NB4 (cell line): ENCODE measurements at regions not wholly inside any gene's neighbourhood (a gene's known extent, or its start where the extent isn't known, plus 50 kb on each side); places are given as distances from the start of the nearest gene placed in this dataset.

Source experiments
- POLR2A ChIP-seq: IDR thresholded peaks from 2 replicates; pipeline ENCODE4 v1.6.1; 2011; ENCODE audit warnings: mild to moderate bottlenecking; ENCODE audit not compliant: insufficient read length; ENCODE audit errors: extremely low read depth
- TF ChIP-seq, protein P1 (sequence below): IDR thresholded peaks from one replicate; pipeline ENCODE4 v1.5.1; 2012; ENCODE audit warnings: low read depth, low read length

DNA sequence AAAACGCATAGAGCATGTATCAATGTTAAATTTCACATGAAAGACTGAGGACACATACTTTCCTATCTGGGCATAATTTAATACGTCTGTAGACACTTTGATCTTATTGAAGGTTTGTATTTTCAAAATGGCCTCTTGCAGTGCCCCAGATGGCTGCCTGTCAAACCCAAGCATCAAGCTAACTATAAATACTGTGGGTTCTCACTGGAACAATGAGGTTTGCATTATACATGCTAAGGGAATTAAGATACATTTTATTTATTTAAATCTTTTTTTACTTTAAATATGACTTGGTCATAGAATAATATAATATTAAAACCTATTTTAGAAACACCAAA is 702.9 kb upstream of the GRAMD2B start:
- TF ChIP-seq, protein P1, sequence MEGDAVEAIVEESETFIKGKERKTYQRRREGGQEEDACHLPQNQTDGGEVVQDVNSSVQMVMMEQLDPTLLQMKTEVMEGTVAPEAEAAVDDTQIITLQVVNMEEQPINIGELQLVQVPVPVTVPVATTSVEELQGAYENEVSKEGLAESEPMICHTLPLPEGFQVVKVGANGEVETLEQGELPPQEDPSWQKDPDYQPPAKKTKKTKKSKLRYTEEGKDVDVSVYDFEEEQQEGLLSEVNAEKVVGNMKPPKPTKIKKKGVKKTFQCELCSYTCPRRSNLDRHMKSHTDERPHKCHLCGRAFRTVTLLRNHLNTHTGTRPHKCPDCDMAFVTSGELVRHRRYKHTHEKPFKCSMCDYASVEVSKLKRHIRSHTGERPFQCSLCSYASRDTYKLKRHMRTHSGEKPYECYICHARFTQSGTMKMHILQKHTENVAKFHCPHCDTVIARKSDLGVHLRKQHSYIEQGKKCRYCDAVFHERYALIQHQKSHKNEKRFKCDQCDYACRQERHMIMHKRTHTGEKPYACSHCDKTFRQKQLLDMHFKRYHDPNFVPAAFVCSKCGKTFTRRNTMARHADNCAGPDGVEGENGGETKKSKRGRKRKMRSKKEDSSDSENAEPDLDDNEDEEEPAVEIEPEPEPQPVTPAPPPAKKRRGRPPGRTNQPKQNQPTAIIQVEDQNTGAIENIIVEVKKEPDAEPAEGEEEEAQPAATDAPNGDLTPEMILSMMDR: no peak
- no peak for TF ChIP-seq POLR2A
